T-helper 17 cell (primary cell): ENCODE measurements at regions not wholly inside any gene's neighbourhood (a gene's known extent, or its start where the extent isn't known, plus 50 kb on each side); places are given as distances from the start of the nearest gene placed in this dataset.

Experiments used
- ATAC-seq: fragments of 150-1000 bp; cut with Tn5 transposase; 2 replicates; pipeline ENCODE4 v1.10.0; 2021; ENCODE audit warnings: mild to moderate bottlenecking, moderate library complexity
- DNase-seq, 3 donors: peaks; one replicate each; pipeline versions ENCODE4 v3.0.0 to v3.0.0-alpha.2; 2020 to 2021
- H3K9me3 ChIP-seq: one replicate; pipeline ENCODE4 v1.7.0; 2013; ENCODE audit warnings: low read length, mild to moderate bottlenecking; ENCODE audit not compliant: control insufficient read depth, poor library complexity, severe bottlenecking
- H3K27ac Mint-ChIP-seq: one replicate; pipeline ENCODE4 v1.8.0; 2022; ENCODE audit warnings: mild to moderate bottlenecking, moderate library complexity, mixed read lengths
- H3K27me3 Mint-ChIP-seq: one replicate; pipeline ENCODE4 v1.8.0; 2022; ENCODE audit warnings: mixed read lengths
- H3K36me3 Mint-ChIP-seq: one replicate; pipeline ENCODE4 v1.8.0; 2022; ENCODE audit warnings: low read depth, mixed read lengths
- H3K4me1 Mint-ChIP-seq: one replicate; pipeline ENCODE4 v1.8.0; 2022; ENCODE audit warnings: mild to moderate bottlenecking, mixed read lengths
- H3K4me3 Mint-ChIP-seq: one replicate; pipeline ENCODE4 v1.8.0; 2022; ENCODE audit warnings: mild to moderate bottlenecking, moderate library complexity, mixed read lengths

DNA sequence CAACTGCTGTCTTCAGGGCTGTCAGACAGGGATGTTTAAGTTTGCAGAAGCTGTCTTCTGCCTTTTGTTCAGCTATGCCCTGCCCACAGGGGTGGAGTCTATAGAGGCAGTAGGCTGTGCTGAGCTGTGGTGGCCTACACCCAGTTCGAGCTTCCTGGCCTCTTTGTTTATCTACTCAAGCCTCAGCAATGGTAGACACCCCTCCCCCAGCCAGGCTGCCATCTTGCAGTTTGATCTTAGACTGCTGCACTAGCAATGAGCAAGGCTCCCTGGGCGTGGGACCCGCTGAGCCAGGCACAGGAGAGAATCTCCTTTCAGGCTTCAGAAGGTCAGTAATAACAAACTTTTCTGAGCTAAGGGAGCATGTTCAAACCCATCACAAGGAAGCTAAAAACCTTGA lies 545.3 kb downstream of the TLE4 start:
- ATAC-seq = no peak
- Mint-ChIP-seq H3K27ac (no peak overlapping the region), H3K36me3 (no peaks in the 10 kb centered on the region), H3K4me1 (no peaks in the 10 kb centered on the region), H3K27me3 (no peaks in the 10 kb centered on the region), H3K4me3 (no peak overlapping the region)
- no peaks in the 10 kb centered on the region for H3K9me3 ChIP-seq
- no peak for DNase-seq

DNA sequence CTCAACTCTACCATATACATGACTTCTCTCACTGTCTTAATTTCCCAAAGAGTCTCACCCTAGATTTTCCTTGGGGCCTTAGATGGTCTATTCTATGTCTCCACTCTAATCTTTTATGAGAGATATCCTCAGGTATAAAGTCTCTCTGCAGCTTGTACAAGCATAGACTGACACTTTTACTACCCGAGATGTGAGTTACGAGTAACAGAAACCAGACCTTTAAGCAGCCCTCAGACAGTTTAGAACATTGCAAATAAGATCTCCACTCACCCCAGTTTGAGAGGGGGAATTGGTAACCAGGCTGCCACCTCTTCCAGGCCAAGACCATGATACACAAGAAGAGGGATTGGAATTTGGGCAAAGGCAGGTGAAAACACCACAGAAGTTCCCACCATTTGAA lies 542.5 kb downstream of the TLE4 start:
- no peak for DNase-seq
- no peaks in the 10 kb centered on the region for H3K27me3 Mint-ChIP-seq
- no peaks in the 10 kb centered on the region for H3K4me1 Mint-ChIP-seq
- no peaks in the 10 kb centered on the region for H3K36me3 Mint-ChIP-seq
- no peaks in the 10 kb centered on the region for H3K9me3 ChIP-seq
- H3K4me3 Mint-ChIP-seq = no peak overlapping the region
- H3K27ac Mint-ChIP-seq = no peak overlapping the region
- ATAC-seq = no peak

DNA sequence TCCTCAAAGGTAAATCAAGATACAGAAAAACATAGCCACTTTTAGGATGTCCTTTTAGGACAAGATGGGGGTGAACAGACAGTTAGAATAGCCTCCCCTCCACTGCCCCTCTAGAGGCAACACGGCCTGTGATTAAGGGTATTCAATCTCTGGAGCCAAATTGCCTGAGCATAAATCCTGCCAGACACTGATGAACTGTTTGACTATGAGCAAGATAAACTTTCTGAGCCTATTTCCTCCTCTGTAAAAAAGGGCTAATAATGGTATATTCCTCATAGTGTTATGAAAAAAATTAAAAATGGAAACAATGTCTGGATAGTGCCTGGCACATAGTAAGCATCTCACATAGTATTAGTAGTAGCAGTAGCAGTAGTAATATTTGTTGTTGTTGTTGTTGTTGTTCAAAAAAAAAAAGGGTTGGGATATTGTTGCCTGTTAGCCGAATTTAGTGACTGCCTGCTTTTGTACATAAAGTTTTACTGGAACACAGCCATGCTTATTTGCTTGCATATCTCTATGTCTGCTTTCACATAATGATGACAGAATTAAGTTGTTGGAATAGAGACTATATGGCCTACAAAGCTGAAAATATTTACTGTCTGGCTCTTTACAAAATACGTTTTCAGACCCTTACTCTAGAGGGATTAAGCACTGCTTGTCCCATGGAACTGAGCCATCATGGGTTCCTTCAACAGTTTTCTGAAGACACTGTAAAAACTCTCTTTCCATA lies 536.3 kb downstream of the TLE4 start:
- no peak for ATAC-seq
- no peaks in the 10 kb centered on the region for H3K9me3 ChIP-seq
- Mint-ChIP-seq H3K4me1 (no peaks in the 10 kb centered on the region), H3K27me3 (peaks cover 7% of the 10 kb centered on the region), H3K4me3 (no peak overlapping the region), H3K36me3 (no peaks in the 10 kb centered on the region), H3K27ac (no peak overlapping the region)
- no peak for DNase-seq

DNA sequence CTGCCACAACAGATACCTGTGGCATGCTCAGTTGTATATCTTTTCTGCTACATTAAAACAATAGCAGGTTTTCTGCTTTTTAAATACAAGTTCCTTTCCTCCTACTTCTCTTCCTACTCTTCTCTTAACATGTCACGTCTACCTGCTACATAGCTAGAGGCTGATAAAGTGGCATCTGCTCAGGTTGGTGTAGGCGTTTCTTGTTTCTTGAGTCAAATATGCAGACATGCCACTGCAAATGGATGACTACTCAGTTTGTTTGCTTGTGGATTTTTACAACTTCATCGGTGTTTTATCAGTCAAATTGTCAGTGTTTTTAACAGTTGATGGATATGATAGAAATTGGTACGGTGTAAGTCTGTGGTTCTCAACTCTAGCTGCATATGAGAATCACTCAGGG lies 525.7 kb downstream of the TLE4 start:
- Mint-ChIP-seq H3K27ac (no peak overlapping the region), H3K4me3 (no peak overlapping the region), H3K36me3 (no peaks in the 10 kb centered on the region), H3K27me3 (peaks cover 5% of the 10 kb centered on the region), H3K4me1 (no peaks in the 10 kb centered on the region)
- no peak for ATAC-seq
- H3K9me3 ChIP-seq = no peaks in the 10 kb centered on the region
- DNase-seq = no peak

DNA sequence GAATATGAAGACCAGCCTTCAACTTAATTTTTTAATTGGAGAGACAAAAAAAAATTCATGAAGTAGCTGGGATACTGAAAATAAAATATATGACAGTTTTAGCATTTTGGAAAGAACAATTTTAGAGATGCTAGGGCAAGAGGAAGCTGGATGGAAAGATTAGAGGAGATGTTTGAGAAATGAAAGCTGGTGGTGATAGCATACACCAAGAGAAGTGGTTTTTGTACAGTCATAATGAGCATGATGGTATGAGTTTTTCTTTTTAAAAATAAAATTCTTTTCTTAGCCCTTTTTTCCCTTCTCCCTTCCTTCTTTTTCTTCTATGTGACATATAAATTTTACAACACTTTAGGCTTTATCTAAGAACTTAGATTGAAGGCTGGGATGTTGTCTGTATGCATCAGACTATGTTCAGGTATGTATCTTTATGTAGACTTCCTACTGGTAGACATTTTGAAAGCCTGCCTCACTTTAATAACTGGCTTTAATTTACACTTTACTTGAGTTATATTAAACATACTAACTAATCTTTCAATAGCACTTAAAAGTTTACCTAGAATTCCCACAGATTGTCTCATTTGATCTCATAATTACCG lies 522.5 kb downstream of the TLE4 start:
- no peaks in the 10 kb centered on the region for H3K4me1 Mint-ChIP-seq
- no peak for ATAC-seq
- H3K4me3 Mint-ChIP-seq = no peak overlapping the region
- no peaks in the 10 kb centered on the region for H3K36me3 Mint-ChIP-seq
- H3K9me3 ChIP-seq = no peaks in the 10 kb centered on the region
- DNase-seq = no peak
- peaks cover 10% of the 10 kb centered on the region for H3K27me3 Mint-ChIP-seq
- H3K27ac Mint-ChIP-seq = no peak overlapping the region

DNA sequence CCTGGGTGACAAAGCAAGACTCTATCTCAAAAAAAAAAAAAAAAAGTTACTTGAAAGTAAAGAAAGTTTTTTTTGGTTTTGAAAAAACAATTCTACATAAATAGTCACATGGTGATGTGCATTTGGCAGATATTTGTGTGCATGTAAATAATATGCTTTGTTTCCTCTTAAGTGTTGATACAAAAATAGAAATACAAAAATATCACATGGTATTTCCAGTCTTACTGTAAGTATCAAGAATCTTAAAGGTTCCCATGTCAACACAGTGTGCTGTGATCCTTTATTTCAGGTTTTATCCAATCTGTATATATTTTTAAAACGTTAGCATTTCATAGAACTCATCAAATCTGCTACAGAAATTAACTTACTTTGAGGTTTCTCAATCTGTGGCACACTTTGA lies 521.9 kb downstream of the TLE4 start:
- no peak overlapping the region for H3K4me3 Mint-ChIP-seq
- no peak for ATAC-seq
- H3K27ac Mint-ChIP-seq = no peak overlapping the region
- H3K36me3 Mint-ChIP-seq = no peaks in the 10 kb centered on the region
- peaks cover 14% of the 10 kb centered on the region for H3K27me3 Mint-ChIP-seq
- DNase-seq = no peak
- no peaks in the 10 kb centered on the region for H3K4me1 Mint-ChIP-seq
- no peaks in the 10 kb centered on the region for H3K9me3 ChIP-seq

DNA sequence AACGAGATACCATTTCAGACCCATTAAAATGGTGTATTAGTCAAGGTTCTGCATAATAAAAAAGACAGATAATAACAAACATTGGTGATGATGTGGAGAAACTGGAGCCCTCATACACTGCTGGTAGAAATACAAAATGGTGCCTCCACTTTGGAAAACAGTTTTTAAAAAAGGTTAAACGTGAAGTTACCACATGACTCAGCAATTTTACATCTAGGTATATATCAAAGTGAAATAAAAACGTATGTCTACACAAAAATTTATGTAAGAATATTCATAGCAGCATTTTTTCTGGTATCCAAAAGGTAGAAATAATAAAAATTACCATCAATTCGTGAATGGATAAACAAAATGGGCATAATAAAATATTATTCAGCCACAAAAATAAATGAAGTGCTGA lies 519.8 kb downstream of the TLE4 start:
- H3K9me3 ChIP-seq = no peaks in the 10 kb centered on the region
- Mint-ChIP-seq H3K36me3 (no peaks in the 10 kb centered on the region), H3K4me1 (no peaks in the 10 kb centered on the region), H3K27ac (no peak overlapping the region), H3K27me3 (peaks cover 16% of the 10 kb centered on the region), H3K4me3 (no peak overlapping the region)
- DNase-seq (no peak), ATAC-seq (no peak)

DNA sequence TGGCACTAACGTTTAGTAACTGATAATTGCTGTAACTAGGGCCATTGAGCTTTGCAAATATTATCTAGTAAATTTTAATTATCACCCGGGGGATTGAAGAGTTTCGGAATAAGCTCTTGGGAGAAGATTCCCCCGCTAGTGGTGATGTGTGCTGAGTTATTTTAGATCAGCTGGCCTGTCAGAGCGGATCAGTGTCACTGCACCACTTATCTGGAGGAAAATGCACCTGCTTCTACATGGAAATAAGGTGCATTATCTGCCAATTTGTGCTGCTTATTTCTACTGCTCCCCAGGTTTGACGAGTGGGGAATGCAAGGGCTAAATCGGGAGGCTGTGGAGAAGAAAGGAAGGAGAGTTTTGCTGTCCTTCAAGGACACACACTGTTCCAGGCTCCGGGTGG lies 518.6 kb downstream of the TLE4 start:
- Mint-ChIP-seq H3K36me3 (no peaks in the 10 kb centered on the region), H3K4me1 (no peaks in the 10 kb centered on the region), H3K27me3 (peaks cover 16% of the 10 kb centered on the region), H3K4me3 (no peak overlapping the region), H3K27ac (no peak overlapping the region)
- DNase-seq = no peak
- no peaks in the 10 kb centered on the region for H3K9me3 ChIP-seq
- ATAC-seq = no peak

DNA sequence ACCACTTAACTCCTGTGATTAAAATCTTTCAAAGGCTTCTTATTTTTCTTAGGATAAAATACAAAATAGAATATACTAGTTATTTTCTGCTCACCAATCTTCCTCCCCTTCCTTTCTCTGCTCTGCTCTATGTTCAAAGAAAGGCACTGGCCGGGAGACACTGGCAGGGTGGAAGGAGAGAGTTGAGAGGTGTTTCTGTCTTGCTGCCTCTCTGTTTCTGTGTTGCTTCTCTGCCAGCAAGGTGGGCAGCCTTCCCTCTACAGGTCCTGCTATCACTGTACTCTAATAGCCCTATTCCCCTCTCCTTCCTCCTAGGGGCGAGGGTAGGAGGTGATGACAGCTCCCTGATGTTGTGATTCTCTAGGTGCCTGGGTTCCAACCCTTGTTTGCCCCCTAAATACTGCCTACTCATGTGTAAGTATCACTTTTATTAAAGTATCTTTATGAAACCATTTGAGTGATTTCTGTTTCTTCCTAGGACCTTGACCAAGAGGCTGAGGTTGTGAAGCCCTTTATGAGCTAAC lies 515.1 kb downstream of the TLE4 start:
- H3K4me3 Mint-ChIP-seq = no peak overlapping the region
- ATAC-seq = no peak

DNA sequence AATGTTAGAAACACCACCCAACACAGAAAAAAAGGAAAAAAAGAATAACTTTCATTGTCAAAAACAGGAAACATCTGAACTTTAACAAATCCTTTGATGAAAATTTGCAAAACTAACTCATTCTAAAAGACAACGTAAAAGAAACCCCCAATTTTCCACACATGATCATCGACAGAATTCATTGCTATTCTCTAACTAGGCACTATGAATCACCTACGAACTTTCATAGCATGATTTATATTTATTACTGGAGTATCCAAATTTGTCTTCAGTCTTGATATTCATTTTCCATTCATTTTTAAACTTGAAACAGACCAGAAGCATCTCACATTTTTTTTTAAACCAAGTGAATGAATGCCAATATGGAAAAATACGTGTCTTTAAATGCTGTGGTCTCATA lies 514.6 kb downstream of the TLE4 start:
- peaks cover 6% of the 10 kb centered on the region for H3K27me3 Mint-ChIP-seq
- no peak overlapping the region for H3K27ac Mint-ChIP-seq
- DNase-seq = no peak
- no peak overlapping the region for H3K4me3 Mint-ChIP-seq
- H3K9me3 ChIP-seq = no peaks in the 10 kb centered on the region
- no peaks in the 10 kb centered on the region for H3K4me1 Mint-ChIP-seq
- H3K36me3 Mint-ChIP-seq = no peaks in the 10 kb centered on the region
- ATAC-seq = no peak

More for the DNA sequence above, 515.1 kb downstream of the TLE4 start:
- no peaks in the 10 kb centered on the region for H3K9me3 ChIP-seq
- H3K27ac Mint-ChIP-seq = no peak overlapping the region
- DNase-seq = no peak
- peaks cover 6% of the 10 kb centered on the region for H3K27me3 Mint-ChIP-seq
- H3K4me1 Mint-ChIP-seq = no peaks in the 10 kb centered on the region
- no peaks in the 10 kb centered on the region for H3K36me3 Mint-ChIP-seq

DNA sequence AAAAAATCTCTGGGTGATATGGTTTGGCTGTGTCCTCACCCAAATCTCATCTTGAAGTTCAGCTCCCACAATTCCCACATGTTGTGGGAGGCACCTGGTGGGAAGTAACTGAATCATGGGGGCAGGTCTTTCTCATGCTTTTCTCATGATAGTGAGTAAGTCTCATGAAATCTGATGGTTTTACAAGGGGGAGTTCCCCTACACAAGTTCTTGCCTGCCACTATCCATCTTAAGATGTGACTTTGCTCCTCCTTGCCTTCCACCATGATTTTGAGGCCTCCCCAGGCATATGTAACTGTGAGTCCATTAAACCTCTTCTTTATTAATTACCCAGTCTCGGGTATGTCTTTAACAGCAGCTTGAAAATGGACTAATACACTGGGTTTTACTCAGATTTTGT lies 513.9 kb downstream of the TLE4 start:
- H3K9me3 ChIP-seq = no peaks in the 10 kb centered on the region
- DNase-seq (no peak), ATAC-seq (no peak)
- H3K4me1 Mint-ChIP-seq = no peaks in the 10 kb centered on the region
- H3K36me3 Mint-ChIP-seq = no peaks in the 10 kb centered on the region
- no peak overlapping the region for H3K27ac Mint-ChIP-seq
- H3K27me3 Mint-ChIP-seq = peaks cover 6% of the 10 kb centered on the region
- no peak overlapping the region for H3K4me3 Mint-ChIP-seq

DNA sequence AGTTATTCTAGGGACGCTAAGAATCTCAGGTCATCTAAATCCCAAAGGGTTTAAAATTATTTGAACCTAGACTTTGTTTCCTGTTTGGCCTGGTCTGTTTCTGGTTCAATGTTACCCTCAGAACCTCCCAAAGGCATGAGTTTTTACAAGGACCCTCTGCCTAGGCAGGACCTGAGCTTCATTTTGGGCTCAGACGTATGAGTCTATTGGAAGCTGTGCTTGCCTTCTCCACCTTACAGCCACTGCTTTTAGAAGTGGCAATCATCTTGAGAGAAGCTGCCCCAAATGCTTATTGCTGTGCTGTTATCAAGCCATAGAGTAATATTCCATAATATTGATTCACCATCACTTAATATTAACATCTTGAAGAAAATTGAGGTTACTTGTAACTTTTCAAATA lies 510.4 kb downstream of the TLE4 start:
- Mint-ChIP-seq H3K27me3 (no peaks in the 10 kb centered on the region), H3K36me3 (no peaks in the 10 kb centered on the region), H3K27ac (no peak overlapping the region), H3K4me1 (no peaks in the 10 kb centered on the region), H3K4me3 (no peak overlapping the region)
- no peak for DNase-seq
- H3K9me3 ChIP-seq = no peaks in the 10 kb centered on the region
- no peak for ATAC-seq

DNA sequence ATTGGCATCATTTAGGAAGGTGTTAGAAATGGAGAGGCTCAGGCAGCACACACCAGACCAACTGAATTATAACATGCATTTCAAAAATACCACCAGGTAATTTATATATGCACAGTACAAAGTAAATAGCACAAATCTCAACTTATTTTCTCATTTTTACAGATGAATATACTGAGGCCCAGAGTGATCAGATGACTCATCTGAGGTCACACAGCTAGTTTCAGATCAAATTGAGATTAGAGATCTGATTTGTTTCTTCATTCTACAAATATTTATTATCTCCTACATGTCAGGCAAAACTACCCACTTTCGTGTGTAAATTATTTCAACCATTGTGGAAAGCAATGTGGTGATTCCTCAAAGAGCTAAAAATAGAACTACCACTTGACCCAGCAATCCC lies 507.1 kb downstream of the TLE4 start:
- H3K4me3 Mint-ChIP-seq = no peak overlapping the region
- H3K36me3 Mint-ChIP-seq = no peaks in the 10 kb centered on the region
- H3K27me3 Mint-ChIP-seq = no peaks in the 10 kb centered on the region
- DNase-seq (no peak), ATAC-seq (no peak)
- H3K9me3 ChIP-seq = no peaks in the 10 kb centered on the region
- H3K4me1 Mint-ChIP-seq = no peaks in the 10 kb centered on the region
- H3K27ac Mint-ChIP-seq = no peak overlapping the region

DNA sequence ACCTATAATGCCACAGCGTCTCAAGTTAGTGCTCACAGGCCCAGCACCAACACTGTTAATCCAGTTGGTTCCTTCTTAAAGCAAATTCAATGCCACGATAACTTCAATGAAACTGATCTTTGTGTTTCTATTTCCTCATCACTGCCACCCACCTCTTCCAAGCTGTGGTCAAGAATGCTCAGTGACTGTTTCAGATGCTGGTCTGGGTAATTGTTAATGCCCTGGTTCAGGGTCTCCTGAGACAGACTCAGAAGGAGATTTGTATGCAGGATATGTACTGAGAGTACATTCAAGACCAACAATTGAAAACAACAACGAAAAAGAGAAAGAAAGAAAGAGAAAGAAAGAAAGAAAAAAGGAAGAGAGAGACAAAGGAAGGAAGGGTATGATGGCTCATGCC lies 505.3 kb downstream of the TLE4 start:
- no peaks in the 10 kb centered on the region for H3K9me3 ChIP-seq
- no peaks in the 10 kb centered on the region for H3K27me3 Mint-ChIP-seq
- no peaks in the 10 kb centered on the region for H3K4me1 Mint-ChIP-seq
- DNase-seq (no peak), ATAC-seq (no peak)
- H3K4me3 Mint-ChIP-seq = no peak overlapping the region
- no peaks in the 10 kb centered on the region for H3K36me3 Mint-ChIP-seq
- H3K27ac Mint-ChIP-seq = no peak overlapping the region
